ENCODE measurements at regions not wholly inside any gene's neighbourhood (a gene's known extent, or its start where the extent isn't known, plus 50 kb on each side); places are given as distances from the start of the nearest gene placed in this dataset.
"Not testable (repeated sequence)": the region's sequence is repeated elsewhere in the genome, so short reads cannot be mapped to it uniquely, and the experiment has no call there.

- no peak for DNase-seq
Measured at GRCh38 chr21:27525780-27526179, 558.9 kb upstream of the ADAMTS5 start.

GRCh38 chr21:27519361-27519760 lies 552.5 kb upstream of the ADAMTS5 start:
- no peak for DNase-seq

GRCh38 chr21:27517177-27517576 lies 550.3 kb upstream of the ADAMTS5 start:
- not testable (repeated sequence) for DNase-seq

- no peak for DNase-seq
Measured at GRCh38 chr21:27515676-27516075, 548.8 kb upstream of the ADAMTS5 start.

GRCh38 chr21:27513825-27514224 lies 546.9 kb upstream of the ADAMTS5 start:
- no peak for DNase-seq

GRCh38 chr21:27513016-27513415 lies 546.1 kb upstream of the ADAMTS5 start:
- no peak for DNase-seq

GRCh38 chr21:27511233-27511632 lies 544.3 kb upstream of the ADAMTS5 start:
- no peak for DNase-seq

- DNase-seq, result no peak
Measured at GRCh38 chr21:27507695-27508094, 540.8 kb upstream of the ADAMTS5 start.

- DNase-seq, result no peak
Measured at GRCh38 chr21:27505516-27505915, 538.6 kb upstream of the ADAMTS5 start.

- no peak for DNase-seq
Measured at GRCh38 chr21:27502801-27503200, 535.9 kb upstream of the ADAMTS5 start.

- no peak for DNase-seq
Measured at GRCh38 chr21:27498025-27498424, 531.1 kb upstream of the ADAMTS5 start.

GRCh38 chr21:27495836-27496235 lies 528.9 kb upstream of the ADAMTS5 start:
- DNase-seq, result no peak

GRCh38 chr21:27493542-27493941 lies 526.7 kb upstream of the ADAMTS5 start:
- DNase-seq, result no peak

GRCh38 chr21:27487676-27488075 lies 520.8 kb upstream of the ADAMTS5 start:
- DNase-seq, result no peak

GRCh38 chr21:27480841-27481261 lies 514.0 kb upstream of the ADAMTS5 start:
- no peak for DNase-seq

- no peak for DNase-seq
Measured at GRCh38 chr21:27477296-27477695, 510.4 kb upstream of the ADAMTS5 start.

GRCh38 chr21:27476696-27477095 lies 509.8 kb upstream of the ADAMTS5 start:
- no peak for DNase-seq

GRCh38 chr21:27475363-27475955 lies 508.6 kb upstream of the ADAMTS5 start:
- no peak for DNase-seq

GRCh38 chr21:27467366-27467765 lies 500.5 kb upstream of the ADAMTS5 start:
- DNase-seq, result no peak

- DNase-seq, result no peak
Measured at GRCh38 chr21:27466140-27466539, 499.3 kb upstream of the ADAMTS5 start.

GRCh38 chr21:27464648-27465047 lies 497.8 kb upstream of the ADAMTS5 start:
- DNase-seq, result no peak

- no peak for DNase-seq
Measured at GRCh38 chr21:27462726-27463125, 495.8 kb upstream of the ADAMTS5 start.

GRCh38 chr21:27454234-27454633 lies 487.3 kb upstream of the ADAMTS5 start:
- DNase-seq, result no peak

- DNase-seq, result no peak
Measured at GRCh38 chr21:27451116-27451515, 484.2 kb upstream of the ADAMTS5 start.

GRCh38 chr21:27450216-27450615 lies 483.3 kb upstream of the ADAMTS5 start:
- no peak for DNase-seq

GRCh38 chr21:27448960-27449359 lies 482.1 kb upstream of the ADAMTS5 start:
- no peak for DNase-seq
